Fibroblast of skin of left quadriceps (primary cell): ENCODE measurements at regions not wholly inside any gene's neighbourhood (a gene's known extent, or its start where the extent isn't known, plus 50 kb on each side); places are given as distances from the start of the nearest gene placed in this dataset.
"Not testable (repeated sequence)": the region's sequence is repeated elsewhere in the genome, so short reads cannot be mapped to it uniquely, and the experiment has no call there.

ENCODE experiments used
- DNase-seq, 2 experiments: peaks; one replicate each; pipeline ENCODE4 v3.0.0-alpha.2; 2013; ENCODE audit warnings: low read depth in 2 of 2

DNA sequence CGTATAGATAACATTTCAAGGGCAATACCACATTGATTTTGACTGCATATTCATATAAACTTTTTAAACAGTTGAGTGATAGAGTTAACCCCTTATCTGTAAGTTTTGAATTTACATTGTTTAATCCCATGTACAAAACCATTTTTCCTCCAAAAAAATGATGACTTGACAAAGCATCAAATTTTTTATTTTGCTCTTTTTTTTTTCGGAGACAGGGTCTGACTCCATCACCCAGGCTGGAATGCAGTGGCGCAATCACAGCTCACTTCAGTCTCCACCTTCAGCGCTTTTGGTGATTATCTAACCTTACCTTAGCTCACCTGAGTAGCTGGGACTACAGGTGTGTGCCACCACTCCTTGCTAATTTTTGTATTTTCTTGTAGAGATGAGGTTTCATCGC lies 1670.1 kb upstream of the CDH9 start:
- no peak for DNase-seq

DNA sequence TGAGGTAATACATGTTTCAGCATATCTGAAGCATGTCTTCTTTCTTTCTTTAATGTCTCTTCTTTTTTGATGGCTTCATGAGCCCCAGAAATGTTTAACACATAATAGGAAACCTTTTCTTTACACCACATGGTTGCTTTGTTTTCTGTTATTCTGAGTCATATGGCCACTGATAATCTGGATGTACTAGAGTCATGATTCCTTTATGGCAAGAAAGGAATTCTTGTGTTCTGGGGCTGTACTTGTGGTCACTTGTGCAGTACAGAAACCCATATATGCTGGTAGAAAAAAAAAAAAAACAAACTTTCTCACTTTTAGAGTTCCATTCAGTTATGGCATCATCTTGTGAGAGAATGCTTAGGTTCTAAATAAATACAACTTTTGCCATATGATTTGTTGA lies 1669.3 kb upstream of the CDH9 start:
- DNase-seq: no peak

DNA sequence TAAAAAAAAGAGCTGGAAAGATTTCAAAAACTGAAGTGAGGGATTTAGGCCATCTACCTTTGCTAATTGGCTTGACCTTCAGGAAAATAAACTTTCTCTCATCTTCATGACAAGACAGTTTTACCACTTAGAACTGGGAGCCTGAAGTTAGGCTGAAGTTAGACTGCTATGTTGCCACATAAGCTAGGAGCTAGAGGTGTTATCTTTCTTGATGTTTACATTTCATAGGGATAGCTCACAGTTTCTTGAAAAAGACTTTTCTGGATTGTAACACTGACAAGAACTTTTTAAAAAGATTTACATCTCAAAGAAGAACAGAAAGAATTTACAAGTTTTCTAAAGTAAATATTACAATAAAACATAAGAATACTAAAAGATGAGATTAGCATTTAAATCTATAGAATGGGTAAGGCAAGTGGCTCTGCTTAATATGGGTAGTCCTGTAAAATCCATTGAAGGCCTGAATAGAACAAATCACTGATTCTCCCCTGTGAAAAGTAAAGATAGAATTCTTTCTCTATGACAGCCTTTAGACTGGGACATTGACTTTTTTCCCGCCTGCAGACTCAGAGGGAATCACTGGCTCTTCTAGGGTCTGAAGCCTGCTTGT lies 1665.4 kb upstream of the CDH9 start:
- DNase-seq: no peak

DNA sequence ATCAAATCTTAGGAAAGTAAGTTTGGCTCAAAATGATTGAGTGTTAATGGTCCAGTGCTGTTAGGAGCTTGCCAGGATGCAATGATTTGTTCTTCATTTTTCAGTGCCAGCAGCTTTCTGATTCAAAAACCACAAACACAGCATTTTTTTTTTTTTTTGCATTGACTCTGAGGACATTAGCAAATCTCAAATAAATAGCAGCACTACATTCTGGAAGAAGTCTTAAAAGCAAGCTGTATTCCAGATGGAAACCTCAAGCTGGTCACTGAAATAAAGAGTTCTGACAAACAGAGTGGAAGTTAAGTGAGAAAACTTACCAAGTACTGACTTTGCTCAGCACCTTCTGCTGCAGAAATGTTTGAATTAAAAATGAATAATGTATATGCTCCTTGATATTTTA lies 1653.1 kb upstream of the CDH9 start:
- no peak for DNase-seq

DNA sequence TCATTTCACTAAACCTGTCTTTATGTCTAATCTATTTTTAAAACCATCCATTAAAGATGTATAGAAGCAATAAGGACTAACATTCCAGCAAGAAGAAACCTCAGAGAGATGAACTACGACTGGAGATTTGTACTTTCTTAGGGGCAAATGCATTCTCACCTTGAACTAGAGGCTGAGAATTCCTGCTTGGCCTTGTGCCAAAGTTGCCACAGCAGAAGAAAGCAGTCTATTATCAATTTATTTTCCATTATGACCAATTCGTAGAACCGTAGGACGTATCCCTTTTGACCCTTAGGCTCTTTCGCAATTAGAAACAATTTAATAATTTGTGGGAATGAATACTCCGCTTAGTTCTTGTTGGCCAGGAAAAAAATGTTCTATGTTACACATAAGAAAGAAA lies 1647.4 kb upstream of the CDH9 start:
- DNase-seq: no peak

DNA sequence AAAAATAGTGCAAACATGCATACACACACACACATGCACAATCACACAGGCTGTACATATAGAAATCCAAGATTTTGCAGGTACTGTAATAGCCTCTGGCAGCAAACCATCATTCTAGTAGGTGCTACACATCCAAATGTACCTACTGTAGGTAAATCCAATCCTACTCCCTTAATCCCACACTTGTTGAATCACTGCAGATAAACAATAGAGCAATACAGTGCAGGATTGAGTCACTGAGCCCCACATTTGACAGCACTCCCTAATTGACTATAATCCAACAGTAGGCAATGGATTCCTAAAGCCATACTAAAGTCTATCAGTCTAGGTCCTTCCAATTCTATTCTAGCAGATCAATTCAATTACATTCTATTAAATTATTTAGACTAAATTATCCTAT lies 1640.5 kb upstream of the CDH9 start:
- no peak for DNase-seq

DNA sequence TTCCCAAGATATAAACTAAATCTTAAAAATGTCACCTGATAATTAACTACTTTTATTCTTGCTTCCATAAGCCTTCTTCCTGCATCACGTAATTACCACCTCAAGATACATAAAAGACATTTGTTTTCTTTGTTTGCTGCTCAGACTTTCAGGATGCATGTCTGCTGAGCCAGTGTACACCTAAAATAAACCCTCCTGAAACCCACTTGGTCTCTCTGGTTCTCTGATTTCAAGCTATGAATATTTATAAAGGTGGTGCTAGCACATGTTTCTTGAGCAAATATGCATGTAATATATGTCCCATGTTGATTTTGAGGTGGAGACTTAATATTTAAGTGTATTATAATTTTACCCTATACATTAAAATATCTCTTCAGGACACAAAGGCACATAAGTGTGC lies 1627.7 kb upstream of the CDH9 start:
- no peak for DNase-seq

DNA sequence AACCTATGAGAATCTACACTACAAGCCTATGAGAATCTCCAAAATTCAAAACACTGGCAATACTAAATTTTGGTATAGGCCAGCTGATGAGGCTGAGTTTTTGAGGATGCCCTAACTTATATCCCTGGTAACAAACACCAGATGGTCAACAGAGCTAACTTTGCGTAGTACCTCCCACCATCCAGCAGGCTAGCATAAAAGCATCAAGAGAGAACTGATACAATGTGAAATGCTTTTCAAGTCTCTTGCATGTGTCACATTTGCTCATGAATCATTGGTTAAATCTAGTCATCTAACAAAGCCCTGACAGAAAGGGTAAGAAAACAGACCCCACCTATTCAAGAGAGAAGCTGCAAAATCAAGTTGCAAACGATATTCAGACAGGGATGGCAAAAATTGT lies 1609.7 kb upstream of the CDH9 start:
- DNase-seq: peak in 1 of 2 experiments; percentile 11

DNA sequence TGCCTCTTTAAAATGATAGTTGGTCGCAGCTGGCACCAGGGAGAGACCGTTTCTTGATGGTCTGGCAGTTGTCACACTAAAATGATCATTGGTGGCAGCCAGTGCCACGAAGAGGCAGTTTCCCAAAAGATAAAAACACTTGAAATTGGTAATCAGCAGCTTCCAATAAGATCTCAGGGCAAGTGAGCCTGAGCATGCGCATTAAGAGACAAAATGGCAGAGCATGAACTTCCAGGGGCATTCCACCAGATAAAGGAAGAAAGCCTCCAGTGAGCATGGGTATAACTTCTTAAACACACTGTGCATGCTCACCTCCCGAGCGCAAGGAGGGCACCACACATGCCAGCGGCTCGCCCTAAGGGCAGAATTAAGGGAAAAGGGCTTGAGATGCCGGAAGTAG lies 1594.2 kb upstream of the CDH9 start:
- DNase-seq: no peak

DNA sequence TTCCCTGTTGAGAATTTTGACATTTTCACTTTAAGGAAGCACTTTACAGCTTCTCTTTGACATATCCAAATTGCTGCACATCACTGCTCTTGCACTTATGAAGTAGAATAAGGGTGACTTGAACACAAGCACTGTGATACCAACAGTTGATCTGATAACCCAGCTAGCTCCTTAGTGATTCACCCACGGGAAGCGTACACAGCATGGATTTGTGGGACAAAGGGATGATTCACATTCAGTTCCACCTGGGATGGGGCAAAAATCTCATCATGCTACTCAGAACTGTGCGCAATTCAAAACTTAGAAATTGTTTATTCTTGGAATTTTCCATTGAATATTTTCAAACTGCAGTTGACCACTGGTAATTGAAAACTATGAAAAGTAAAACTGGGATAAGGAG lies 1565.5 kb upstream of the CDH9 start:
- no peak for DNase-seq

DNA sequence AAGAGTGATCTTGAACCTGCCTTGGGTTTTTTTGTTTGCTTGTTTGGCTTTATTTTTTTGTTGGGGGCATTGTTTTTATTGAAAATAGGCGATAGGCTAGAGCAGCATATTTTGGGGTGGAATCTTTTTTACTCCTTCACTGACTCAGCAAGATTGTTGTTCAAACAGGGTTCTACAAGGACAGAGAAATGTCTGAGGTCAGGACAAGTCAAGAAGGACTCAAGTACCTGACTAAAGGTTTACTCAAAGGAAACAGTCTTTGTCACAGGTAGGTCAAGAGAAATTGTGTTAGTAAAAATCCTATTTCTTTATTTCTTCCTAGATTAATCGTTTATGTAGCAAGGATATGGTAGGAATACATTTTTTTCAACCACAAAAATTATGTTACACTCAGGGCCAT lies 1564.0 kb upstream of the CDH9 start:
- no peak for DNase-seq

DNA sequence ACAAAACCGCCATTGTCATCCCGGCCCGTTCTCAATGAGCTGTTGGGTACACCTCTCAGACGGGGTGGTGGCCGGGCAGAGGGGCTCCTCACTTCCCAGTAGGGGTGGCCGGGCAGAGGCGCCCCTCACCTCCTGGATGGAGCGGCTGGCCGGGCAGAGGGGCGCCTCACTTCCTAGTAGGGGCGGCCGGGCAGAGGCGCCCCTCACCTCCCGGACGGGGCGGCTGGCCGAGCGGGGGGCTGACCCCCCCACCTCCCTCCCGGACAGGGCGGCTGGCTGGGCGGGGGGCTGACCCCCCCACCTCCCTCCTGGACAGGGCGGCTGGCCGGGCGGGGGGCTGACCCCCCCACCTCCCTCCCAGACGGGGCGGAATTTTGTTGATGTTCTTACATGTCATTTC lies 1558.3 kb upstream of the CDH9 start:
- DNase-seq: not testable (repeated sequence)

DNA sequence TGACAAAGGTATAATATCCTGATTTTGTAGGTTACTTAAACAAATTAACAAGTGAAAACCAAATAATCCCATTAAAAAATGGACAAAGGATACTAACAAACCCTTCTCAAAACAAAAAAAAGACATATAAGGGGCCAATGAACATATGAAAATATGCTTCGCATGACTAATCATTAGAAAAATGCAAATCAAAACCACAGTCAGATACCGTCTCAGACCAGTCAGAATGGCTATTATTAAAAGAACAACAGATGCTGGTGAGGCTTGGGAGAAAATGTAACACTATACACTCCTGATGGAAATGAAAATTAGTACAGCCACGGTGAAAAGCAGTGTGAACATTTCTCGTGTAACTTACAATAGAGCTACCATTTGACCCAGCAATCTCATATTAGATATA lies 1542.2 kb upstream of the CDH9 start:
- peak; percentile 79 to 83 for DNase-seq

DNA sequence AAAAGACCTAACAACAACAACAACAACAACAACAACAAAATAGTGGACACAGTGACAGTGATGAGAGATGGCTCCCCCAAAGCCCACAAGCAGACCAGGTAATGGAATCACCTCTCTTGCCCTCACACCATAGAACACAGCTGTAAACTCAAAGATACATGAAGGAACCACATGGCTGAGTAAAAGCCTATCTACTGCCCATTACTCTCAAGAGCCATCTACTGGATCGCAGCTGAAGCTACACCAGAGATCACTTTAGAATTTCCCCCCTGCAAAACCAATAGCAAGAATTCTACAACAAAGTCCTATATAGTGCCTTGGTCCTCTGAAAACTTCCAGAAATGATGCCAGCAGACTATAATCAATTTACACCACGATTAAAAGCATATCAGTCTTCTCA lies 1537.6 kb upstream of the CDH9 start:
- DNase-seq: no peak

DNA sequence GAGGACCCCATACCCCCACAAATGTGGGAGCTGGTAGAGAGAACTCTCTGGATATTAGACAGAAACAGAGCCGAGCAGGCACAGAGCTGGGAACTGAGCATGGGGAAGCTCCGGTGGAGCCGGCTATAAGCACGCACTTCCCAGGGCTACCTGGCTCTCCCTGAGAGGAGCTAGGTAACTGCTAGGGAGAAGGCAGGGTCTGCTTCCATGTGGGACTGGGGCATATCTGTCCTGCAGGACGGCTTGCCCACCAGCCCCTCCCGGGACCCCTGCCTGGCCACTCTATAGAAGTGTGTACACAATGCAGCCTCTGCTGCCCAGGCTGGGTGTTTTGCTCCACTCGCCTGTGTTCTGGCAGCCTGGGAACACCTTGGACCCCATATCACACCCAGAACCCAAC lies 1537.0 kb upstream of the CDH9 start:
- DNase-seq: no peak

DNA sequence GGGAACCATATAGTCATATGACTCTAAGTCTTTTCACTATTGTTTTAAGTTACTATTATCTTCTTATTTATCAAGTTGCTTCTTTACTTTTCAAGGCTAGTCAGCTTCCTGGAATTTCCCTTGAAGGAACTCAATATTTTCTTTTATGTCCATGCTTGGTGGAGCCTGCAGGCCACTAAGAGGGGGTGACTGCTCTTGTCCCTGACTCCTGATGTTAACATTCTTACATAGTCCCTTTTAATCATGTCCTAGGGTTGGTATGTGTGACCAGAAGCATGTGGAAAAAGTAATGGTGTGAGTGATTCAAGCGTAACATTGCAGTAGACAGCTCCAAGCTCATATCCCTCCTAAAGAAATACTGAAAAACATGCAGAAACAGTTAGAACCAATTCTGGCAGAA lies 1536.2 kb upstream of the CDH9 start:
- DNase-seq: no peak

DNA sequence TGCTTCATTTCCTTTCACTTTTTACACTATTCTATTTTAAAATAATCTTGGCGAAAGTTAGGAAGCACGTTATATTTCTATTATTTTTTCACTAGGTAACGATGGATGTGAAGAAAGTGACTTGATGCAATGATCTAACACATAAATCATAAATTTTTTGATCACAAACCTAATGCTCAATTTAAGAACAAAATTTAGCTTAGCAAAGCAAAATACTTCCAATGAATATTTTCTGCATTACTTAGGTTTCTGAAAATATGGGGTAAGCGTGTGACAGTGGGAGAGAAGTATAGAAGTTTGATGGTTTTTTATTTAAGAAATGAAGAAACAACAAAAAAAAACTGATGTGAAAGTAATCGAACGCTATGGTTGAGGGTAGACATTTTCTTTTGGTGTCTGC lies 1528.7 kb upstream of the CDH9 start:
- no peak for DNase-seq

DNA sequence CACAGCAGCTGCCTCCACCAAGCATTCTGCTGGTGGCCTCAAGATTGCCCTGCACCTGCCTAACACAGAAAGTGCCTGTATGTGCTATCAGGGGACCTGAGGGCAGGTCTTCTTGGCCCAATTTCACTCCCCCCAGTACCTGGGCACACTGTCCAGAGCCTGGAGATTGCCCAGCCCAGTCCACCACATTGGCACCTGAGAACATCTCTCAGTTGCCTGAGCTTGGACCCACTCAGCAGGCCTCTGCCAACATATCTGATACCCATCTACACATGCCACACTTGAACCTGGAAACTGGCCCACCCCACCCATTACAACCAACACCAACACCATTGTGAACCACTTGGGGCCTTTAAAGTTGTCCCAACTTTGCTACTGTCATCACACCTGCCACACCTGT lies 1523.1 kb upstream of the CDH9 start:
- no peak for DNase-seq

DNA sequence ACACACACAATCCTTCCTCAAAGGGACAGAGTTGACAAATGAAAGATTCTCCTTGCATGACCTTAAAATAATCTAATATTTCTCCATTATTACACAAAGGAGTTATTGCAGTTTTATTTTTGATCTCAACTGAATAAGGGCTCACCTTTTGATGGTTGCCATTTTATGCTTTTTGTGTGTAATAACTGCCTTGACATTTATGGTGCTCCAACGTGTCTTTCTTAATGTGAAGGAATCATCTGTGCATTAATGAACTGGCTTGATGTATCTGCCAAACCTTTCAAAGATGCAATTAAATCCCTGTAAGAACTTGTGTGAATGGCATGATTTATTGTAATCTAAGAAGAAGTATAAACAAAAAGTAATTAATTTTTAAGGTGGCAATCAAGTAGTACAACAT lies 1519.8 kb upstream of the CDH9 start:
- no peak for DNase-seq

DNA sequence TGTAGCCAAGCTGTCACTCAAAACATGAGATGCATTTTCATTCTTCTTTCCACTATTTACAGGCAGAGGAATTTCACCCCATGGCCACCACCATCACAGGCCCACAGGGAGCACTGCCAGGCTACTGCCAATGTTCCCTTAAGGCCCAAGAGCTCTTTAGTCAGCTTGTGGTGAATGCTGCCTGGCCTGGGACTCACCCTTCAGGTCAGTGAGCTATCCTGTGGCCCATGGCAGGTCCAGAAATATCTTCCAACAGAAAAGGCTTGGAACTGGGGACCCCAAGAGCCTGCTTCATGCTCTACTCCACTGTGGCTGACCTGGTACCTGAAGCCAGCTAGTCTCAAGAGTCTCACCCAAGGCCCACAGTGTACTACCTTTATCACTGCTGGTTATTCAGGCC lies 1518.7 kb upstream of the CDH9 start:
- no peak for DNase-seq

DNA sequence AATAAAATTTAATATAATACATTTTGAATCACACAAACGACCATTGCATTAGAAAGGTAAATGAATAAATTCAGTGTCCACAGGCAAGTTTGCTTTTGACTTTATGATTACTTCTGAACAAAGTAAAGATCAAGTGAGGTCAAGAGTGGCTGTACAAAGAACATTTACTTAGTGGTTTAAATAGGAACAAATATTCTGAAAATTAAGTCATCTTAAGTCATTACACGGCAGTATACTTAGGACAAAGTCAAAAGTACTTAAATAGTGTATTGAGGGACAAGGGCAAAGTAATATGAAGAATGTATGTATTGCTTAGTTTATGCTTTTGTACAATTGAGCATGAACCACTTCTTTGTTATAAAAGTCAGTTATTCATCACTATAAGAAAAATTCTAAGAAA lies 1511.2 kb upstream of the CDH9 start:
- DNase-seq: no peak

DNA sequence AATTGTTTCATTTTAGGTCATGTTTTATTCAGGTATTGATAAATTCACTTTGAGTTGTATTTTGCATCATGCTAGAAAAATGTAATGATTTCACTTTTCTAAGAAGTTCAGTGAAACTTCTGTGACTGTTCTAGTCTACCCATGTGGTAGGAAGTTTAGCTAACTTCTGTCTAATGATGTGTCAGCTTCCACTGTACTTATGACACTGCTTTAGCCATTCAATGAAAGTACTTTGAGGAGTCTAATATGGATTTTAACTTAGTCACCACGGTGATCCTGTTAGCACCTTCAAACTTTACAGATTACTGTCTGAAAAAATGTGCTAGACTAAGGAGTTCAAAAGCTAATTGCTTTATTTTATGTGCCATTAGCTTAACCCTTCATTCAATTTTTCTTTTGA lies 1510.5 kb upstream of the CDH9 start:
- DNase-seq: no peak

DNA sequence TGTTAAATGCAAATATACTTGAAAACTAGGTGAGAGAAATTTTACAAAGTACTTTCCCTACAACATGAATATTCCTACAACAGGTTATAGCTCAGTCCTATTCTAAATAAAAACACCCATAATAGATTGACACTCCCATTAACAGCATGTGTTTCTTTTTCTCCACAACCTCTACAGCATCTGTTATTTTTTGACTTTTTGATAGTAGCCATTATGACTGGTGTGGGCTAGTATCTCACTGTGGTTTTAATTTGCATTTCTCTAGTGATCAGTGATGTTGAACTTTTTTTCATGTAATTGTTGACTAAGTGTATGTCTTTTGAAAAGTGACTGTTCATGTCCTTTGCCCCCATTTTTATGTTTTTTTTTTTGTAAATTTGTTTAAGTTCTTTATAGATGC lies 1506.1 kb upstream of the CDH9 start:
- no peak for DNase-seq

DNA sequence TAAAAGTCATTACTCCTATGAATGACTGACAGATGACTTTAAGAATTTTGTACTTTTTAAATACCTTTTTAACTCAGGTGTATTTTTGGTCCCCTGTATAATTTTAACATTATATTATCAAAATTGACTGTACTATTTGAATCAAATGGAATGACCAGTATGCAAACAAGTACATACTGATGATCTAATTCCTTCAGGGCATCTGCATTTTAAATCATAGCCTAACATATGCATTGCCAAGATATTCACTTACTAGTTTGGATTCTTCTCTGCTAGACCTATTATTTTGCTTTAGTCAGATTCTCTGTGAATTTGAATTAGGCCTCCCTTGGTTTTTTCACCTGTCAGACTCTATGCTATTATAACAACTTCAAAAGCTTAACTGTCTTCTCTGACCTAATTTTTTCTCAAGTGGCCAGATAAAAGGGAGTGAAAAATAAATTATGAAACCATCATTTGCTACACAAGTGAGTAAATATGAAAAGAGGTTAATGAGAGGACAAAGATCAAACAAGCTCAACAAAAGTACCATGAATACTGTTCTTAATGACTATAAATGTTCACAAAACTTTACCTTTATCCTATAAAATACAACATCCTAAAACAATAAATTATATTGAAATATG lies 1505.2 kb upstream of the CDH9 start:
- no peak for DNase-seq
